GM12878 (cell line): ENCODE measurements at regions not wholly inside any gene's neighbourhood (a gene's known extent, or its start where the extent isn't known, plus 50 kb on each side); places are given as distances from the start of the nearest gene placed in this dataset.
"Not testable (repeated sequence)": the region's sequence is repeated elsewhere in the genome, so short reads cannot be mapped to it uniquely, and the experiment has no call there.

ENCODE experiments used
- BHLHE40 ChIP-seq, 2 experiments: fragments of 450-650 bp in 1 of 2; IDR thresholded peaks; 2 replicates each; pipeline ENCODE4 v1.6.1; 2011 to 2017; ENCODE audit warnings: low read depth in 2 of 2, borderline replicate concordance in 1 of 2, improper control_type of control experiment in 1 of 2, low read length in 1 of 2, mild to moderate bottlenecking in 1 of 2
- TCF7 ChIP-seq: IDR thresholded peaks from 2 replicates; pipeline ENCODE4 v1.6.1; 2014; ENCODE audit warnings: antibody characterized with exemption, borderline replicate concordance

DNA sequence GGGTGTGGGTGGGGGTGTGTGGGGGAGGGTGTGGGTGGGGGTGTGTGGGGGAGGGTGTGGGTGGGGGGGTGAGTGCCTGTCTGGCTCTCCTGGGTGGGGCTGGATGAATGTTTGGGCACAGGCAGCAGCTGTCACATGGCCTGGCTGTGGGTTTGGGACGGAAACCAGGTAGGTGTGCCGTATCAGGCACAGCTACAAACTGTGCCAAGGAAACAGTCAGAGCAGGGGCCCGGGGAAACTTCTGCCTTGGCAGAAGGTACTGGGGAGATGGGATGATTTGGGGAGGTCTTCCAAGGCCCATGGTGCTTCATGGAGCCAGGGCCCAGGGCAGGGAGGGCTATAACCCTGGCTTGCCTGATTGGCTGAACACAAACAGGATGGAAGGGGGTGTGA, 63.0 kb upstream of the THOC3 start:
- not testable (repeated sequence) for TF ChIP-seq BHLHE40 (IDR thresholded peaks at IDR 0.05; ENCODE audit: borderline replicate concordance in 1 of 2, low read depth in 2 of 2, low read length in 1 of 2); TCF7
